Kidney (tissue), 13 donors: ENCODE measurements at regions not wholly inside any gene's neighbourhood (a gene's known extent, or its start where the extent isn't known, plus 50 kb on each side); places are given as distances from the start of the nearest gene placed in this dataset.

Experiments used
- DNase-seq, 5 donors: peaks; one replicate each; pipeline ENCODE4 v3.0.0-alpha.2; 2013 to 2020
- FAIRE-seq: peaks from 2 replicates; lab custom pipeline; 2012; peaks lifted over from hg19 to GRCh38; lab: Jason Lieb, UNC
- H3K27ac ChIP-seq, 2 donors: one replicate each; pipeline ENCODE4 v1.7.0; 2013; ENCODE audit warnings: low read depth in 2 of 2, low read length in 2 of 2, inconsistent platforms in 1 of 2
- H3K27me3 ChIP-seq: one replicate; pipeline ENCODE4 v1.7.1; 2013; ENCODE audit warnings: low read length, inconsistent platforms; ENCODE audit not compliant: control insufficient read depth, insufficient read depth
- H3K36me3 ChIP-seq, 3 donors: one replicate each; pipeline versions ENCODE4 v1.7.0 to v1.7.1; 2013; ENCODE audit warnings: low read length in 3 of 3, control low read depth in 1 of 3, inconsistent platforms in 1 of 3; ENCODE audit not compliant: insufficient read depth in 3 of 3, control insufficient read depth in 2 of 3
- H3K4me1 ChIP-seq, 3 donors: one replicate each; pipeline versions ENCODE4 v1.7.0 to v1.7.1; 2013; ENCODE audit warnings: low read length in 3 of 3, inconsistent platforms in 1 of 3, low read depth in 1 of 3; ENCODE audit not compliant: control insufficient read depth in 2 of 3, insufficient read depth in 2 of 3
- H3K4me3 ChIP-seq, 3 donors: one replicate each; pipeline versions ENCODE4 v1.7.0 to v1.8.1; 2013; ENCODE audit warnings: low read length in 3 of 3, control low read depth in 1 of 3, inconsistent platforms in 1 of 3
- H3K9ac ChIP-seq, 3 donors: one replicate each; pipeline versions ENCODE4 v1.7.0 to v1.7.1; 2013; ENCODE audit warnings: low read length in 3 of 3, control low read depth in 1 of 3, inconsistent platforms in 1 of 3
- H3K9me3 ChIP-seq, 3 donors: one replicate each; pipeline versions ENCODE4 v1.7.0 to v1.7.1; 2013; ENCODE audit warnings: low read length in 3 of 3, control low read depth in 1 of 3, inconsistent platforms in 1 of 3; ENCODE audit not compliant: control insufficient read depth in 2 of 3, insufficient read depth in 1 of 3
- intact Hi-C: fragments of 100-400 bp; cut with DNase I; formaldehyde crosslinking; loops from one replicate; pipeline ENCODE4 v1.11.1; 2022
- TF ChIP-seq, protein P1 (sequence below): IDR thresholded peaks from 3 replicates; pipeline ENCODE4 v1.5.1; 2012; ENCODE audit warnings: mild to moderate bottlenecking, moderate library complexity, borderline replicate concordance; ENCODE audit not compliant: insufficient read depth; ENCODE audit errors: extremely low read depth
- donor health status: control.
- donor health status: control.
- donor health status: control.
- donor health status: control.
- donor health status: control.
- donor health status: DM: yes; HTN: yes; CAD: no.
- donor health status: Normal renal cell carcinoma (clear cell type).

DNA sequence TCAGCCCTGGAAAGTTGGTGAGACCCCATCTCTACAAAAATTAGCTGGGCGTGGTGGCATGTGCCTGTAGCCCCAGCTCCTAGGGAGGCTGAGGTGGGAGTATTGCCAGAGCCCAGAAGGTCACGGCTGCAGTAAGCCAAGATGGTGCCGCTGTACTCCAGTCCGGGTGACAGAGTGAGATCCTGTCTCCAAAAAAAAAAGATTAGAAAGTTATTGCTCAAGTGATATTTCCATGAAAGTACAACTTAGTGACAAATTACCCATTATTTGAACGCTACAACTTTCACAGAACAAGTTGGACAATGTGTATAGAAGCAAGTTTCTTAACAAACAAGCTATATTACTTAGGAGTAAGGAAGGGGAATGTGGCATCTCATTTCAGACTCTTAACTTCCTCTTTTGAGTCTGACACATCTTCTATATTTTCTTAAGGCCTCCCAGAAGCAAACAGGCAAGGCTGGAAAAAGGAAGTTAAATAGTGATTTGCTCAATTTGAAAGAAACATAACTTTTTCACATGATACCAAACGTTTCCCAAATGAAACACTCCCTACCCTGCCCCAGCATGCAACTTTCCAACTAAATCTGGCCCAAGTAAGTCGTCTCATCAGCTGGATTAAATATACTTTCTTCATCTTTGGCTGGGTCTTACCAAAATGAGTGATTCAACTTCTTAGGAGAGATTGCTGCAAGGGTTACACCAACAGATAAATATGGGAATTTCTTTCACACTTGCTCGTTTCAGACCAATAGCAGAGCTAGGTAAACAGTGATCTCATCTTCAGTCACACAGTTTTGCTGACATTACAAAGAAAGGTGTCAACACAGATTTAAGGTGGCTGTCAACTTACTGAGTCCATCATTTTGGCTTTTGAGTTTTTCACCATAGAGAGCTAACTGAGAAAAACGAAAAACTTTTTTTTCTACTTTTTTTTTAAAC, 66.3 kb upstream of the KLF6 start:
- FAIRE-seq (no peak), DNase-seq (peak in 1 of 5 donors; percentile 29)
- intact Hi-C loops: no loop called here
- H3K4me1 ChIP-seq: peaks cover 3 to 17% (median 10%) of the 10 kb centered on the region in 3 donors
- H3K27me3 ChIP-seq: no peaks in the 10 kb centered on the region
- no peaks in the 10 kb centered on the region for H3K36me3 ChIP-seq
- TF ChIP-seq, protein P1, sequence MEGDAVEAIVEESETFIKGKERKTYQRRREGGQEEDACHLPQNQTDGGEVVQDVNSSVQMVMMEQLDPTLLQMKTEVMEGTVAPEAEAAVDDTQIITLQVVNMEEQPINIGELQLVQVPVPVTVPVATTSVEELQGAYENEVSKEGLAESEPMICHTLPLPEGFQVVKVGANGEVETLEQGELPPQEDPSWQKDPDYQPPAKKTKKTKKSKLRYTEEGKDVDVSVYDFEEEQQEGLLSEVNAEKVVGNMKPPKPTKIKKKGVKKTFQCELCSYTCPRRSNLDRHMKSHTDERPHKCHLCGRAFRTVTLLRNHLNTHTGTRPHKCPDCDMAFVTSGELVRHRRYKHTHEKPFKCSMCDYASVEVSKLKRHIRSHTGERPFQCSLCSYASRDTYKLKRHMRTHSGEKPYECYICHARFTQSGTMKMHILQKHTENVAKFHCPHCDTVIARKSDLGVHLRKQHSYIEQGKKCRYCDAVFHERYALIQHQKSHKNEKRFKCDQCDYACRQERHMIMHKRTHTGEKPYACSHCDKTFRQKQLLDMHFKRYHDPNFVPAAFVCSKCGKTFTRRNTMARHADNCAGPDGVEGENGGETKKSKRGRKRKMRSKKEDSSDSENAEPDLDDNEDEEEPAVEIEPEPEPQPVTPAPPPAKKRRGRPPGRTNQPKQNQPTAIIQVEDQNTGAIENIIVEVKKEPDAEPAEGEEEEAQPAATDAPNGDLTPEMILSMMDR: no peak
- no peak overlapping the region for H3K4me3 ChIP-seq
- H3K27ac ChIP-seq: peak overlapping the region; percentile 79 to 97
- H3K9me3 ChIP-seq: no peaks in the 10 kb centered on the region
- peak overlapping the region in 1 of 3 donors; percentile 47 for H3K9ac ChIP-seq

- H3K9me3 ChIP-seq: no peaks in the 10 kb centered on the region
- DNase-seq: no peak
- H3K4me1 ChIP-seq: peaks cover 3 to 17% (median 6%) of the 10 kb centered on the region in 3 donors
- no peaks in the 10 kb centered on the region for H3K36me3 ChIP-seq
- intact Hi-C loops: no loop called here
- no peak overlapping the region for H3K4me3 ChIP-seq
- H3K9ac ChIP-seq: no peak overlapping the region
- TF ChIP-seq, protein P1: no peak
- H3K27me3 ChIP-seq: no peaks in the 10 kb centered on the region
- no peak for FAIRE-seq
- no peak overlapping the region for H3K27ac ChIP-seq
Observed at GRCh38 chr10:3848775-3849635, 64.0 kb upstream of the KLF6 start.

- no peaks in the 10 kb centered on the region for H3K27me3 ChIP-seq
- no peaks in the 10 kb centered on the region for H3K36me3 ChIP-seq
- peaks cover 3 to 10% (median 4%) of the 10 kb centered on the region in 3 donors for H3K4me1 ChIP-seq
- TF ChIP-seq, protein P1: no peak
- no peak for FAIRE-seq
- H3K27ac ChIP-seq: no peak overlapping the region
- H3K4me3 ChIP-seq: no peak overlapping the region
- H3K9me3 ChIP-seq: no peaks in the 10 kb centered on the region
- intact Hi-C loops: no loop called here
- DNase-seq: no peak
- H3K9ac ChIP-seq: no peak overlapping the region
Observed at GRCh38 chr10:3848005-3848774, 63.2 kb upstream of the KLF6 start.
